ENCODE measurements at regions not wholly inside any gene's neighbourhood (a gene's known extent, or its start where the extent isn't known, plus 50 kb on each side); places are given as distances from the start of the nearest gene placed in this dataset.

GRCh38 chr12:93153321-93153720, 224.2 kb upstream of the EEA1 start:
- TF ChIP-seq GATA2 (IDR thresholded peaks at IDR 0.05; ENCODE audit: low read depth, low read length) (no peak), GATA3 (IDR thresholded peaks at IDR 0.05; ENCODE audit: low read depth, low read length) (no peak)

All from SH-SY5Y (cell line).